ENCODE measurements at regions not wholly inside any gene's neighbourhood (a gene's known extent, or its start where the extent isn't known, plus 50 kb on each side); places are given as distances from the start of the nearest gene placed in this dataset.
"Not testable (repeated sequence)": the region's sequence is repeated elsewhere in the genome, so short reads cannot be mapped to it uniquely, and the experiment has no call there.

GRCh38 chr4:148946271-148946670 is 504.1 kb upstream of the NR3C2 start:
- DNase-seq = no peak

GRCh38 chr4:148944839-148945219 is 502.6 kb upstream of the NR3C2 start:
- DNase-seq = no peak

GRCh38 chr4:148944136-148944838 is 502.1 kb upstream of the NR3C2 start:
- DNase-seq = no peak

DNA sequence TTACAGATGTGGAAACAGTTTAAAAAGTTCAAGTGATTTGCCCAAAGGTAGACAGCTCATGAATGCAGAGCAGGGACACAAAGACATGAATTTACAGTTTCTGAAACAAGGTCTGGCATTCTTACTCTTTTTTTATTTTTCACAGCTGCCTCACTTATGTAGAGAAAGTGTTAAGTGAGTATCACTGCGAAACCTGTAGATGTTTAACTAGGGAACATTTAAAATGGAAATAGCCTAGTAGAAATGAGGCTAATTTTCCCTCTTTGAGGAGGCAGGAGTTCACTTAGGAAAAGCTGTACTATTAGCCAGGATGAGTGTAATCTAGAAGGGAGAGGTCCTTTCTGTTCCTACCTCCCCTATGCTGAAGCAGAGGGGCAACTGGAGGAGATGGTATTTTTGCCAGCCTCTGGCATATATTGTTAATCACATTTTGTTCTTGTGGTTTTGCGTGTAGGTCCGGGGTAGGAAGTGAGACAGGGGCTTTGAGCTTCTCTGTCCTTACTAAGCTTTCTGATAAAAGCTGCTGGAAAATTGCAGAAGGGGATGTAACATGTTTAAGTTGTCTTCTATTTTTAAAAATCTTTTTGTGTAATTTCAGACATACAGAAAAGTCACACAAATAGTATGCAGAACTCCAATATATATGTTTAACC is 492.8 kb upstream of the NR3C2 start:
- DNase-seq = no peak

DNA sequence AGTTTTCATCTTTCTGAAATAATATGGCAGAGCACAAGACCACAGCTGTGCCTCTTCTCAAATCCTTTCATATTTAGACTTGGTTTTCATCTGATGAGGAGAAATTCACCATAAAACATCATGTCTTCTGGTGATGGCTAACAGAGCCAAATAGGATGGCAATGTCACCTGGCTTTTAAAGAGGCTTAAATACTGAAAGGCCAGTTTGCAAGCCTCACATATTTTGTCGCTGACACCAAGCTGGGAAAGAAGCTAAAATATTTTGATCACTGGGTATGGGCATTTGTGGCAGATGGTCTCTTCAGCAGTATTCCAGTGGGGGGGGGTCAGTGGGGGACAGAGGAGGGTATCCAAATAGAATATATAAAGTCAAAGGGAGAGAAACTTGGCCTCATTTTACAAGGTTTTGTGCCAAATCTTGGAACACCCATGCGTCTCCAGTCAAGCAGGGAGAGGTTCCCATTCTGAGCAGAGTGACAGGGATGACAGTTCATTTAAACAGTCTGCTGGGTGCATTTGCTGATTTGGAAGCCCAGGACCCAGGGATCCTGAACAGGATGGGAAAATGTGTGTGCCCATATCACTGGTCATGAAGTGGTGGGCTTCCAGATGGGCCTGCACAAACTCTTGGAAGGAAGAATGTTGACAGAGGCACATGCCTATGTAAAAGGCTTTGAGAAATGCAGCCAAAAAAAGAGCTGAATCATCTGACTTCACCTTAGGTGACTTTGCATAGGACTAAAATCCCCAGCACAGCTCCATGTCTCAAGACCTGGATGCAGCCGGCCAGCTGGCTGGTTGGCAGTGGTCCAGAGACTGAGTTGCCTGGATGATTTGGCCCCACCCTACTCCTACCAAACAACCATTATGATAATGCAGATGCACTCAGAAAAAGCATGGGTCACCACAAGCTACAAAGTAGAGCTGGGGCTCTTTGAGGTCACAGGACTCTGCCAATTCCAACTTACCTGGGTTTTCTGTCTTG is 484.4 kb upstream of the NR3C2 start:
- DNase-seq = no peak

DNA sequence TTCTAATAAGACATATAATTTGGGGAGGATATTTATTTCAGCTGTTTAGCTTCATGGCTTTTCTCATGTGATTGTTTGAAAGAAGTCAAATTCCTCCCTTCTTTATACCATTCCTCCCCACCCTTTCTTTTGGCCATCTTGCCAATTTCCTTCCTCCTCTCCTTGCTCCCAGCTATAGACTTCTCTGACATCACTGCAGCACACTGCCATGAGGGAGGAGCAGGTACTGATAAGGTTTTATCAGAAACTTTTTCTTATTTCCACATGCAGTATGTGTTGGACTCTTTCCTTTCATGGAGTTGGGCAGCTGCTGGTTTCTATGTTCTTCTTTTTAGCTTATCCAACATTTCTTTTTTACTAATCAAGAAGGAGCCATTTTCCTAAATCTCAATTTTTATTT is 481.7 kb upstream of the NR3C2 start:
- DNase-seq = no peak

GRCh38 chr4:148922497-148922896 is 480.3 kb upstream of the NR3C2 start:
- no peak for DNase-seq

DNA sequence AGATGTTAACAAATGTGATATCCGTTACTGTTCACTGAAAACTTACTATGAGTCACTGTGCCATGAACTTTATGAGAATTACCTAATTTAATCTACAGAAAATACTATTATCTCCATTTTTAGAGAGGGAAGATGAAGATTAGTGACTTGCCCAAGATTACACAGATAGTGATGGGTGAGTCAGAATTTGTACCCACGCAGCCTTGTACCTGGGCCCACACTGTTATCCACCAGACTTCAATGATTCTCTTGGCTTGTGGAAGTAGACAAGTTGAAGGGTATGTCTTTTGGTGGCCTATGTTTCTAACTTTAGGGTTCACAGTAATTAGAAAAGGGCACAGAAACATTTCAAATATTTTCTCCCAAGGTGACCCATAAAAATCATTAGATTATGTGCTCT is 472.5 kb upstream of the NR3C2 start:
- no peak for DNase-seq

DNA sequence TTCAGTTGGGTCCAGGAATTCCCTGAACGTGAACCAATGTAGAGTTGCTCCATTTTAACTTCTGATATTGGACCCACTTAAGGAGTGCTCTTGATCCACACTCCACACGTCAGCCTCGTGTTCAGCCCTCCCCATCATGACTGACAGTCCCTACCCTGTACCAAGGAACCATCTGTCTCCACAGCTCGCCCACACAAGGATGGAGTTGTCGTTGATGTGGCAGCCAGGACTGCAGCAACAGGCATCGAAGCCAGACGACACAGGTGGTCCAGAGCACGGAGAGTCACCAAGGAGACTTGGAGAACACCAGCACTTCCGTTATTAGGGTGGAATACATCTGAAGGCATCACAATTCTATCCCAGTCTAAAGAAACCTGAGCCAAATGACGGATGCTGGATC is 472.1 kb upstream of the NR3C2 start:
- DNase-seq = no peak

- no peak for DNase-seq
Measured at GRCh38 chr4:148903388-148903787, 461.2 kb upstream of the NR3C2 start.

DNA sequence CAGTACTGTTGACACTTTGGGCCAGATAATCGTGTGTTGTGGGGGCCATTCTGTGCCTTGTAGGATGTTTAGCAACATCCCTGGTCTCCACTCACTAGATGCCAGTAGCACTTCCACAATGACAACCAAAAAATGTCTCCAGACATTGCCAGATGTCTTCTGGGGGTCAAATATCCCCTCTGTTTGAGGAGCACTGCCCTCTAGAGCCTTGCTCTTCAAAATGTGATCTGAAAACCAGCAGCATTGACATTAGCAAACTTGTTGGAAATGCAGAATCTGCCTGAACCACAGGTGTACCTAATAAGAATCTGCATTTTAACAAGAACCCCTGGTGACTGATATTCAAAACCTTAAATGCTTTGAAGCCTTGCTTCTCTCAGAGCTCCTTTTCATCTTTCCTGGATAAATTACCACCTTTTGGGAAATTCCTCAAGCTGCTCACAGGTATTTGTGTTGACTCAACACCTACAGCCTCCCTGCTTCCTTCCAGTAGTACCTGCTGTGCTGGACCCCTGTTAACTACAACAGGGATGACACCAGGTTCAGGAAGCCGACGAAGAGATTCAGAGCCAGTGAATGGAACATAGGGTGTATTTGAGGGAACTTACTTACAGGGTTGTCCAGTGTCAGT is 459.0 kb upstream of the NR3C2 start:
- DNase-seq = no peak

- not testable (repeated sequence) for DNase-seq
Measured at GRCh38 chr4:148898139-148898538, 455.9 kb upstream of the NR3C2 start.

- no peak for DNase-seq
Measured at GRCh38 chr4:148893095-148893494, 450.9 kb upstream of the NR3C2 start.

DNA sequence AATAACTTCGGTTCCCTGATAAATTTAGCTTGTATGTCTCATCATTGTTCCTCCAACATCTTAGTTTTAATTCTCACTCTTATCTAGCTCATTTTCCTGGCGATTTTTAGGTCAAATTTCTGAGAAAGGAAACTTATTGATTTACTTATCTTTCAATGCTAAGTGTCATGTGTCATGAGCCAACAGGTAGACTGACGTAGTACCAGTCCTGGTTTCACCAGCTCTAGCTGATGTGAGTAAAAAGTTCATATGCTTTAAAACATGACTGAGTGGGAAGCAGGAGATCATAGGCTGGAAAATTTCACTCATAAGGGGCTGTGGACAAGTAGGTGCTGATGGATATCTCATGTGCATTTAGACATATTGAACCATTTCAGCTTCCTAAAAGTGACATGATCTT is 441.7 kb upstream of the NR3C2 start:
- DNase-seq = no peak

GRCh38 chr4:148883435-148883834 is 441.2 kb upstream of the NR3C2 start:
- DNase-seq = no peak

- DNase-seq = no peak
Measured at GRCh38 chr4:148881860-148882643, 439.8 kb upstream of the NR3C2 start.

- DNase-seq = no peak
Measured at GRCh38 chr4:148874331-148874730, 432.1 kb upstream of the NR3C2 start.

DNA sequence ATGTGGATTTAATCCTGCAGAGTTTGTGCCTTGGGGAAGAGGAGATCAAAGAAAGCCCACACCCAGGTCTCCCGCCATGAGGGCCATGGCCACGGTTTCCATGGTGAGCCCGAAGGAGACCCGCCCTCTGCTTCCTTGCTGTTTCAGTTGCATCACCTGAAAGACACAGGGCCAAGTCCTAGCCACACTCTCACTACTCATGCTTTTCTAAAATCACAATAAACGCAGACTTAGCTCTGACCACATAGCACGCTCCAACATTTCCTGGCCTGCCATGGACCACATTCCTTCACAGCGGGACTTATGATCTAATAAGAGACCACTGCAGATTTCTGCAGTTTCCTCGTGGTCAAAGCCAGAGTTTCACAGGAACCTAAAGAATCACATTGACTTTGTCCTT is 426.0 kb upstream of the NR3C2 start:
- no peak for DNase-seq

GRCh38 chr4:148866666-148867065 is 424.5 kb upstream of the NR3C2 start:
- no peak for DNase-seq

GRCh38 chr4:148857973-148858534 is 415.8 kb upstream of the NR3C2 start:
- DNase-seq = no peak

GRCh38 chr4:148857239-148857972 is 415.2 kb upstream of the NR3C2 start:
- no peak for DNase-seq

Data from CD4-positive, alpha-beta T cell treated with Interleukin-4 for 1 hour (primary cell).